HCT116 (cell line): ENCODE measurements at regions not wholly inside any gene's neighbourhood (a gene's known extent, or its start where the extent isn't known, plus 50 kb on each side); places are given as distances from the start of the nearest gene placed in this dataset.

Experiments
- ATAC-seq: fragments of 200-7000 bp; cut with Tn5 transposase; 2 replicates; pipeline ENCODE4 v1.9.1; 2020; ENCODE audit warnings: mild to moderate bottlenecking, moderate library complexity
- BruUV-seq: library from RNA; stranded (reverse); fragments of 400-500 nt; replicated peaks from 2 replicates; lab custom pipeline; 2021; lab: Mats Ljungman, UMichigan
- CTCF ChIA-PET: fragments of 300-600 bp; sonication (Branson Sonifier 250); formaldehyde crosslinking; loops from one replicate; lab custom pipeline; 2021; ENCODE audit warnings: antibody characterized with exemption; lab: Charles Lee
- POLR2A ChIA-PET: fragments of 300-600, 350-600 bp; sonication (Branson Sonifier 250); formaldehyde crosslinking; loops from one replicate; lab custom pipeline; 2021; ENCODE audit warnings: antibody characterized with exemption; lab: Charles Lee
- RAD21 ChIA-PET, 2 experiments: fragments of 300-600 bp; sonication (Branson Sonifier 250); formaldehyde crosslinking; loops; one replicate each; lab custom pipeline; 2023; ENCODE audit warnings: low total read pairs in 2 of 2; ENCODE audit not compliant: uncharacterized antibody in 2 of 2, unreplicated experiment in 2 of 2, low non-redundant PET in 1 of 2; lab: Charles Lee
- DNase-seq: peaks from one replicate; pipeline ENCODE4 v3.0.0-alpha.2; 2010; ENCODE audit warnings: low read depth, low spot score
- H2AFZ ChIP-seq: fragments of 200-600 bp; shearing (Covaris generic), sonication (generic); 2 replicates; pipeline ENCODE4 v1.6.1; 2017; ENCODE audit warnings: low read depth, mixed run types, mixed read lengths, antibody characterized with exemption, low read length; ENCODE audit not compliant: poor library complexity, severe bottlenecking
- H3K27ac ChIP-seq: 2 replicates; pipeline ENCODE4 v1.5.1; 2012; ENCODE audit warnings: low read depth, low read length
- H3K27me3 ChIP-seq: fragments of 200-600 bp; sonication (generic); 2 replicates; pipeline ENCODE4 v1.6.1; 2016; ENCODE audit warnings: mixed run types, low read length, mixed read lengths; ENCODE audit not compliant: insufficient read depth
- H3K36me3 ChIP-seq, 2 experiments: fragments of 200-500 bp in 1 of 2; fragments of 200-600 bp in 1 of 2; sonication (Bioruptor generic) in 1 of 2; sonication (generic) in 1 of 2; 2 replicates each; pipeline versions ENCODE4 v1.5.1 to v1.6.1; 2014 to 2016; ENCODE audit warnings: low read length in 2 of 2, inconsistent platforms in 1 of 2, mixed read lengths in 1 of 2, mixed run types in 1 of 2; ENCODE audit not compliant: insufficient read depth in 2 of 2, control insufficient read depth in 1 of 2
- H3K4me1 ChIP-seq, 2 experiments: fragments of 200-600 bp in 1 of 2; sonication (generic) in 1 of 2; 2 replicates each; pipeline versions ENCODE4 v1.5.1 to v1.6.1; 2012 to 2017; ENCODE audit warnings: low read length in 2 of 2, inconsistent platforms in 1 of 2, mild to moderate bottlenecking in 1 of 2, mixed read lengths in 1 of 2, mixed run types in 1 of 2, moderate library complexity in 1 of 2; ENCODE audit not compliant: insufficient read depth in 2 of 2, control insufficient read depth in 1 of 2
- H3K4me2 ChIP-seq: fragments of 200-600 bp; sonication (generic); 2 replicates; pipeline ENCODE4 v1.6.1; 2017; ENCODE audit warnings: mixed run types, low read length, mixed read lengths
- H3K4me3 ChIP-seq, 2 experiments: fragments of 200-600 bp in 1 of 2; sonication (generic) in 1 of 2; replicated peaks in 1 of 2; 2 replicates each; pipeline ENCODE4 v1.5.1; 2011 to 2016; ENCODE audit warnings: low read length in 2 of 2, control low read depth in 1 of 2, low read depth in 1 of 2, mild to moderate bottlenecking in 1 of 2, mixed read lengths in 1 of 2, mixed run types in 1 of 2
- H3K79me2 ChIP-seq: fragments of 200-600 bp; sonication (generic); 2 replicates; pipeline ENCODE4 v1.6.1; 2017; ENCODE audit warnings: mild to moderate bottlenecking, mixed run types, low read length, moderate library complexity, mixed read lengths; ENCODE audit not compliant: insufficient read depth
- H3K9ac ChIP-seq: fragments of 200-600 bp; sonication (generic); 2 replicates; pipeline ENCODE4 v1.6.1; 2016; ENCODE audit warnings: low read length, mixed read lengths
- H3K9me2 ChIP-seq: fragments of 200-600 bp; sonication (generic), shearing (Covaris generic); 2 replicates; pipeline ENCODE4 v1.6.1; 2017; ENCODE audit warnings: mixed run types, mild to moderate bottlenecking, moderate library complexity; ENCODE audit not compliant: insufficient read depth
- H3K9me3 ChIP-seq, 2 experiments: fragments of 200-500 bp in 1 of 2; fragments of 200-600 bp in 1 of 2; sonication (Bioruptor generic) in 1 of 2; sonication (generic) in 1 of 2; 2 replicates each; pipeline ENCODE4 v1.6.1; 2014 to 2017; ENCODE audit warnings: low read length in 2 of 2, mixed read lengths in 2 of 2, inconsistent platforms in 1 of 2, low read depth in 1 of 2, mild to moderate bottlenecking in 1 of 2, mixed run types in 1 of 2, moderate library complexity in 1 of 2; ENCODE audit not compliant: control insufficient read depth in 1 of 2, insufficient read depth in 1 of 2
- H4K20me1 ChIP-seq: fragments of 200-600 bp; sonication (generic), shearing (Covaris generic); 2 replicates; pipeline ENCODE4 v1.6.1; 2017; ENCODE audit warnings: mixed run types, mild to moderate bottlenecking, moderate library complexity; ENCODE audit not compliant: insufficient read depth
- CEBPB ChIP-seq: IDR thresholded peaks from 2 replicates; pipeline ENCODE4 v1.6.1; 2012; ENCODE audit warnings: low read depth
- ELF1 ChIP-seq: IDR thresholded peaks from 2 replicates; pipeline ENCODE4 v1.6.1; 2012; ENCODE audit warnings: low read depth, borderline replicate concordance
- EZH2 ChIP-seq: fragments of 200-600 bp; sonication (generic); IDR thresholded peaks from 2 replicates; pipeline ENCODE4 v1.6.1; 2017; ENCODE audit warnings: antibody characterized with exemption, mixed run types
- EZH2phosphoT487 ChIP-seq: fragments of 200-600 bp; IDR thresholded peaks from 2 replicates; pipeline ENCODE4 v1.6.1; 2018; ENCODE audit warnings: antibody characterized with exemption, borderline replicate concordance
- JUND ChIP-seq: IDR thresholded peaks from 2 replicates; pipeline ENCODE4 v1.6.1; 2012
- MAX ChIP-seq: IDR thresholded peaks from 2 replicates; pipeline ENCODE4 v1.6.1; 2012
- POLR2A ChIP-seq: IDR thresholded peaks from 2 replicates; pipeline ENCODE4 v1.7.0; 2011; ENCODE audit warnings: borderline replicate concordance; ENCODE audit not compliant: insufficient read depth, insufficient read length; ENCODE audit errors: extremely low read depth
- POLR2AphosphoS5 ChIP-seq: IDR thresholded peaks from 2 replicates; pipeline ENCODE4 v1.6.1; 2011; ENCODE audit warnings: mild to moderate bottlenecking, low read depth, low read length, moderate library complexity
- SIN3A ChIP-seq: IDR thresholded peaks from 2 replicates; pipeline ENCODE4 v1.6.1; 2012; ENCODE audit warnings: low read depth
- SP1 ChIP-seq: IDR thresholded peaks from 2 replicates; pipeline ENCODE4 v1.6.1; 2012; ENCODE audit warnings: low read depth
- SRF ChIP-seq: IDR thresholded peaks from 2 replicates; pipeline ENCODE4 v1.6.1; 2012; ENCODE audit warnings: low read depth
- TCF7L2 ChIP-seq: IDR thresholded peaks from 2 replicates; pipeline ENCODE4 v1.7.0; 2011; ENCODE audit warnings: borderline replicate concordance, inconsistent platforms; ENCODE audit not compliant: insufficient read depth, insufficient read length; ENCODE audit errors: extremely low read depth
- YY1 ChIP-seq: IDR thresholded peaks from 2 replicates; pipeline ENCODE4 v1.6.1; 2011; ENCODE audit warnings: low read length, low read depth, moderate library complexity, mild to moderate bottlenecking; ENCODE audit not compliant: insufficient replicate concordance; ENCODE audit errors: extremely low read depth
- ZFX ChIP-seq: fragments of 450-650 bp; IDR thresholded peaks from 2 replicates; pipeline ENCODE4 v1.6.1; 2017
- ZNF274 ChIP-seq: fragments of 200-500 bp; sonication (Bioruptor generic); IDR thresholded peaks from 2 replicates; pipeline ENCODE4 v1.6.1; 2014; ENCODE audit warnings: mild to moderate bottlenecking, low read depth, low read length, inconsistent platforms
- intact Hi-C: fragments of 100-400 bp; cut with micrococcal nuclease; formaldehyde crosslinking; loops from 2 replicates; pipeline ENCODE4 v1.10.0; 2022
- TF ChIP-seq, protein P1 (sequence below), 3 experiments: fragments of 200-600 bp in 1 of 3; sonication (generic) in 1 of 3; IDR thresholded peaks in 2 of 3; conservative IDR thresholded peaks in 1 of 3; 2 replicates each; pipeline ENCODE4 v1.5.1; 2012 to 2017; ENCODE audit warnings: low read depth in 2 of 3, low read length in 2 of 3, antibody characterized with exemption in 1 of 3, borderline replicate concordance in 1 of 3, control low read depth in 1 of 3, mild to moderate bottlenecking in 1 of 3, mixed read lengths in 1 of 3, mixed run types in 1 of 3, moderate library complexity in 1 of 3; ENCODE audit not compliant: insufficient read depth in 1 of 3
- TF ChIP-seq, protein P2 (sequence below): IDR thresholded peaks from 2 replicates; pipeline ENCODE4 v1.6.1; 2012; ENCODE audit warnings: low read depth

- DNase-seq (no peak), ATAC-seq (no peak)
- POLR2A ChIA-PET = no interaction called here
- no peaks in the 10 kb centered on the region for H3K4me1 ChIP-seq
- H3K36me3 ChIP-seq = no peaks in the 10 kb centered on the region
- intact Hi-C loops = no loop called here
- H3K4me3 ChIP-seq = no peak overlapping the region
- H3K9ac ChIP-seq = no peak overlapping the region
- no peaks in the 10 kb centered on the region for H3K9me2 ChIP-seq
- no TSS peak for BruUV-seq
- H3K79me2 ChIP-seq = no peaks in the 10 kb centered on the region
- no peaks in the 10 kb centered on the region; a peak in 1 of 4 replicates for H3K9me3 ChIP-seq
- RAD21 ChIA-PET = interaction anchor here in 1 of 2 experiments (0.5 kb wide), 1 partner anchor 133 kb away, joined by 3 read pairs; no protein-coding TSS in a partner anchor
- H4K20me1 ChIP-seq = no peaks in the 10 kb centered on the region
- no peak for TF ChIP-seq TCF7L2
- no peak for TF ChIP-seq POLR2AphosphoS5
- TF ChIP-seq ZFX = no peak
- no peak for TF ChIP-seq EZH2
- TF ChIP-seq POLR2A = no peak
- no peak for TF ChIP-seq YY1
- TF ChIP-seq SIN3A = no peak
- no peak for TF ChIP-seq EZH2phosphoT487
- no peak for TF ChIP-seq JUND
- TF ChIP-seq, protein P1, sequence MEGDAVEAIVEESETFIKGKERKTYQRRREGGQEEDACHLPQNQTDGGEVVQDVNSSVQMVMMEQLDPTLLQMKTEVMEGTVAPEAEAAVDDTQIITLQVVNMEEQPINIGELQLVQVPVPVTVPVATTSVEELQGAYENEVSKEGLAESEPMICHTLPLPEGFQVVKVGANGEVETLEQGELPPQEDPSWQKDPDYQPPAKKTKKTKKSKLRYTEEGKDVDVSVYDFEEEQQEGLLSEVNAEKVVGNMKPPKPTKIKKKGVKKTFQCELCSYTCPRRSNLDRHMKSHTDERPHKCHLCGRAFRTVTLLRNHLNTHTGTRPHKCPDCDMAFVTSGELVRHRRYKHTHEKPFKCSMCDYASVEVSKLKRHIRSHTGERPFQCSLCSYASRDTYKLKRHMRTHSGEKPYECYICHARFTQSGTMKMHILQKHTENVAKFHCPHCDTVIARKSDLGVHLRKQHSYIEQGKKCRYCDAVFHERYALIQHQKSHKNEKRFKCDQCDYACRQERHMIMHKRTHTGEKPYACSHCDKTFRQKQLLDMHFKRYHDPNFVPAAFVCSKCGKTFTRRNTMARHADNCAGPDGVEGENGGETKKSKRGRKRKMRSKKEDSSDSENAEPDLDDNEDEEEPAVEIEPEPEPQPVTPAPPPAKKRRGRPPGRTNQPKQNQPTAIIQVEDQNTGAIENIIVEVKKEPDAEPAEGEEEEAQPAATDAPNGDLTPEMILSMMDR (IDR thresholded peaks at IDR 0.05 in 2 of 3, conservative IDR thresholded peaks at IDR 0.05 in 1 of 3; ENCODE audit: borderline replicate concordance in 1 of 3, insufficient read depth in 1 of 3, low read depth in 2 of 3, low read length in 2 of 3) = no peak
- TF ChIP-seq, protein P2, sequence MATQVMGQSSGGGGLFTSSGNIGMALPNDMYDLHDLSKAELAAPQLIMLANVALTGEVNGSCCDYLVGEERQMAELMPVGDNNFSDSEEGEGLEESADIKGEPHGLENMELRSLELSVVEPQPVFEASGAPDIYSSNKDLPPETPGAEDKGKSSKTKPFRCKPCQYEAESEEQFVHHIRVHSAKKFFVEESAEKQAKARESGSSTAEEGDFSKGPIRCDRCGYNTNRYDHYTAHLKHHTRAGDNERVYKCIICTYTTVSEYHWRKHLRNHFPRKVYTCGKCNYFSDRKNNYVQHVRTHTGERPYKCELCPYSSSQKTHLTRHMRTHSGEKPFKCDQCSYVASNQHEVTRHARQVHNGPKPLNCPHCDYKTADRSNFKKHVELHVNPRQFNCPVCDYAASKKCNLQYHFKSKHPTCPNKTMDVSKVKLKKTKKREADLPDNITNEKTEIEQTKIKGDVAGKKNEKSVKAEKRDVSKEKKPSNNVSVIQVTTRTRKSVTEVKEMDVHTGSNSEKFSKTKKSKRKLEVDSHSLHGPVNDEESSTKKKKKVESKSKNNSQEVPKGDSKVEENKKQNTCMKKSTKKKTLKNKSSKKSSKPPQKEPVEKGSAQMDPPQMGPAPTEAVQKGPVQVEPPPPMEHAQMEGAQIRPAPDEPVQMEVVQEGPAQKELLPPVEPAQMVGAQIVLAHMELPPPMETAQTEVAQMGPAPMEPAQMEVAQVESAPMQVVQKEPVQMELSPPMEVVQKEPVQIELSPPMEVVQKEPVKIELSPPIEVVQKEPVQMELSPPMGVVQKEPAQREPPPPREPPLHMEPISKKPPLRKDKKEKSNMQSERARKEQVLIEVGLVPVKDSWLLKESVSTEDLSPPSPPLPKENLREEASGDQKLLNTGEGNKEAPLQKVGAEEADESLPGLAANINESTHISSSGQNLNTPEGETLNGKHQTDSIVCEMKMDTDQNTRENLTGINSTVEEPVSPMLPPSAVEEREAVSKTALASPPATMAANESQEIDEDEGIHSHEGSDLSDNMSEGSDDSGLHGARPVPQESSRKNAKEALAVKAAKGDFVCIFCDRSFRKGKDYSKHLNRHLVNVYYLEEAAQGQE = no peak
- no peak for TF ChIP-seq SP1
- no peak for TF ChIP-seq ZNF274
- TF ChIP-seq ELF1 = no peak
- no peak for TF ChIP-seq CEBPB
- TF ChIP-seq MAX = no peak
- no peak for TF ChIP-seq SRF
- H3K27me3 ChIP-seq = no peaks in the 10 kb centered on the region
- H3K27ac ChIP-seq = no peak overlapping the region
- CTCF ChIA-PET = no interaction called here
- no peak overlapping the region for H2AFZ ChIP-seq
- no peak overlapping the region for H3K4me2 ChIP-seq
These were observed 303.0 kb upstream of the SLC8A1 start for GRCh38 chr2:40754912-40755311.
